ENCODE measurements at regions not wholly inside any gene's neighbourhood (a gene's known extent, or its start where the extent isn't known, plus 50 kb on each side); places are given as distances from the start of the nearest gene placed in this dataset.

- TF ChIP-seq CTCF (IDR thresholded peaks at IDR 0.05; ENCODE audit: low read length) = no peak
- Histone ChIP-seq H4K20me1 (ENCODE audit: insufficient read depth, low read length) (no peaks in the 10 kb centered on the region), H3K9ac (ENCODE audit: low read length) (no peak overlapping the region), H2AFZ (ENCODE audit: low read length) (no peak overlapping the region), H3K36me3 (ENCODE audit: insufficient read depth, low read length) (no peaks in the 10 kb centered on the region), H3K27me3 (ENCODE audit: insufficient read depth, low read length) (no peaks in the 10 kb centered on the region), H3K9me2 (ENCODE audit: low read depth, low read length) (no peaks in the 10 kb centered on the region), H3K79me2 (ENCODE audit: insufficient read depth, low read length) (no peaks in the 10 kb centered on the region), H3F3A (ENCODE audit: insufficient read depth, low read length) (no peaks in the 10 kb centered on the region), H3K4me2 (ENCODE audit: low read length) (no peak overlapping the region), H3K9me3 (ENCODE audit: low read length) (no peaks in the 10 kb centered on the region), H3K27ac (ENCODE audit: low read depth, low read length, poor library complexity, severe bottlenecking) (no peak overlapping the region), H3K4me1 (ENCODE audit: insufficient read depth, low read length, severe bottlenecking) (no peaks in the 10 kb centered on the region), H3K4me3 (ENCODE audit: low read depth, low read length, poor library complexity, severe bottlenecking) (no peak overlapping the region)
These were observed 127.5 kb upstream of the CD96 start for GRCh38 chr3:111414531-111414930.

GRCh38 chr3:111415018-111415417 is 127.0 kb upstream of the CD96 start:
- Histone ChIP-seq H3F3A (ENCODE audit: insufficient read depth, low read length) (no peaks in the 10 kb centered on the region), H3K27me3 (ENCODE audit: insufficient read depth, low read length) (no peaks in the 10 kb centered on the region), H2AFZ (ENCODE audit: low read length) (no peak overlapping the region), H3K36me3 (ENCODE audit: insufficient read depth, low read length) (no peaks in the 10 kb centered on the region), H3K4me3 (ENCODE audit: low read depth, low read length, poor library complexity, severe bottlenecking) (no peak overlapping the region), H3K9me3 (ENCODE audit: low read length) (no peaks in the 10 kb centered on the region), H4K20me1 (ENCODE audit: insufficient read depth, low read length) (no peaks in the 10 kb centered on the region), H3K4me2 (ENCODE audit: low read length) (no peak overlapping the region), H3K9me2 (ENCODE audit: low read depth, low read length) (no peaks in the 10 kb centered on the region), H3K79me2 (ENCODE audit: insufficient read depth, low read length) (no peaks in the 10 kb centered on the region), H3K4me1 (ENCODE audit: insufficient read depth, low read length, severe bottlenecking) (no peaks in the 10 kb centered on the region), H3K9ac (ENCODE audit: low read length) (no peak overlapping the region), H3K27ac (ENCODE audit: low read depth, low read length, poor library complexity, severe bottlenecking) (no peak overlapping the region)
- TF ChIP-seq CTCF (IDR thresholded peaks at IDR 0.05; ENCODE audit: low read length) = no peak
- TF ChIP-seq EZH2 (IDR thresholded peaks at IDR 0.05; ENCODE audit: borderline replicate concordance, low read length) = no peak

- no peak for TF ChIP-seq EZH2 (IDR thresholded peaks at IDR 0.05; ENCODE audit: borderline replicate concordance, low read length)
- TF ChIP-seq CTCF (IDR thresholded peaks at IDR 0.05; ENCODE audit: low read length) = no peak
- Histone ChIP-seq H3K4me1 (ENCODE audit: insufficient read depth, low read length, severe bottlenecking) (no peaks in the 10 kb centered on the region), H2AFZ (ENCODE audit: low read length) (no peak overlapping the region), H3K9me2 (ENCODE audit: low read depth, low read length) (no peaks in the 10 kb centered on the region), H3F3A (ENCODE audit: insufficient read depth, low read length) (no peaks in the 10 kb centered on the region), H3K79me2 (ENCODE audit: insufficient read depth, low read length) (no peaks in the 10 kb centered on the region), H3K27me3 (ENCODE audit: insufficient read depth, low read length) (no peaks in the 10 kb centered on the region), H3K9me3 (ENCODE audit: low read length) (no peaks in the 10 kb centered on the region), H3K36me3 (ENCODE audit: insufficient read depth, low read length) (no peaks in the 10 kb centered on the region), H3K27ac (ENCODE audit: low read depth, low read length, poor library complexity, severe bottlenecking) (no peak overlapping the region), H3K4me2 (ENCODE audit: low read length) (no peak overlapping the region), H3K4me3 (ENCODE audit: low read depth, low read length, poor library complexity, severe bottlenecking) (no peak overlapping the region), H3K9ac (ENCODE audit: low read length) (no peak overlapping the region), H4K20me1 (ENCODE audit: insufficient read depth, low read length) (no peaks in the 10 kb centered on the region)
These were observed 123.6 kb upstream of the CD96 start for GRCh38 chr3:111418391-111418790.
